IPS-18c (cell line): ENCODE measurements at regions not wholly inside any gene's neighbourhood (a gene's known extent, or its start where the extent isn't known, plus 50 kb on each side); places are given as distances from the start of the nearest gene placed in this dataset.

ENCODE experiments used
- H3K4me3 ChIP-seq: 2 replicates; pipeline ENCODE4 v1.7.0; 2013; ENCODE audit warnings: low read depth, mild to moderate bottlenecking, low read length, moderate library complexity; ENCODE audit not compliant: insufficient read depth
- H3K9me3 ChIP-seq: one replicate; pipeline ENCODE4 v1.6.1; 2013; ENCODE audit warnings: mild to moderate bottlenecking, low read length, moderate library complexity; ENCODE audit not compliant: control insufficient read depth, insufficient read depth

- no peak overlapping the region for H3K4me3 ChIP-seq
- no peaks in the 10 kb centered on the region for H3K9me3 ChIP-seq
Observed at GRCh38 chr7:1286946-1287645, 54.4 kb downstream of the UNCX start.

- H3K9me3 ChIP-seq = no peaks in the 10 kb centered on the region
- H3K4me3 ChIP-seq = no peak overlapping the region
Observed at GRCh38 chr7:1287752-1288201, 55.1 kb downstream of the UNCX start.

- no peak overlapping the region for H3K4me3 ChIP-seq
- H3K9me3 ChIP-seq = no peaks in the 10 kb centered on the region
Observed at GRCh38 chr7:1288390-1288995, 55.8 kb downstream of the UNCX start.

DNA sequence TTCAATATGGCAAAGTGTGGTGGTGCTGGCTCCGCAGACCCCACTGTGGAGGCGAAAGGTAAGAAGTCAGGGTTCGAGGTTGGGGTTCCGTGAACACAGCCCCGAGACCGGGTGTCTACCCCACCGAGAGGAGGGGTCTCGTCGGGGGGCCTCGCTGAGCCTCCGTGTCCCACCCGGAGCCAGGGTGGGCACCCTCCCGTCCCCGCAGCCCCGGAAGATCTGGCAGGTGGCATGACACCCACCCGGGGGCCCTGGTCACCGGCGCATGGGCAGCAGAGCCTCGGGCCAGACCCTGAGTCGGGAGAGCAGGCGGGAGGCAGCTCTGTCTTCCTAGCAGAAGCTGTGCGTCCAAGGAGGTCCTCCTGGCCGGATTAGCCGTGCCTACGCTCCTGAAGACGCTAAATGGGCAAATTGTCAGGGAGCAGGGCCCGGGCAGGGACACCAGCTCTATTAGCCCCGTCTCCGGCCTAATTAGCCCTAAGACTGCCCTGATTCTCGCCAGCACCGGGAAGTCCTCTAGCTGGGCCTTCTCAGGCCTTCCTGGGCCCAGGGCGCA, 56.4 kb downstream of the UNCX start:
- Histone ChIP-seq H3K4me3 (no peak overlapping the region), H3K9me3 (no peaks in the 10 kb centered on the region)

GRCh38 chr7:1289666-1290025, 57.0 kb downstream of the UNCX start:
- H3K4me3 ChIP-seq = no peak overlapping the region
- no peaks in the 10 kb centered on the region for H3K9me3 ChIP-seq

- Histone ChIP-seq H3K4me3 (peak overlapping the region; percentile 31), H3K9me3 (no peaks in the 10 kb centered on the region)
Observed at GRCh38 chr7:1290026-1290678, 57.5 kb downstream of the UNCX start.

DNA sequence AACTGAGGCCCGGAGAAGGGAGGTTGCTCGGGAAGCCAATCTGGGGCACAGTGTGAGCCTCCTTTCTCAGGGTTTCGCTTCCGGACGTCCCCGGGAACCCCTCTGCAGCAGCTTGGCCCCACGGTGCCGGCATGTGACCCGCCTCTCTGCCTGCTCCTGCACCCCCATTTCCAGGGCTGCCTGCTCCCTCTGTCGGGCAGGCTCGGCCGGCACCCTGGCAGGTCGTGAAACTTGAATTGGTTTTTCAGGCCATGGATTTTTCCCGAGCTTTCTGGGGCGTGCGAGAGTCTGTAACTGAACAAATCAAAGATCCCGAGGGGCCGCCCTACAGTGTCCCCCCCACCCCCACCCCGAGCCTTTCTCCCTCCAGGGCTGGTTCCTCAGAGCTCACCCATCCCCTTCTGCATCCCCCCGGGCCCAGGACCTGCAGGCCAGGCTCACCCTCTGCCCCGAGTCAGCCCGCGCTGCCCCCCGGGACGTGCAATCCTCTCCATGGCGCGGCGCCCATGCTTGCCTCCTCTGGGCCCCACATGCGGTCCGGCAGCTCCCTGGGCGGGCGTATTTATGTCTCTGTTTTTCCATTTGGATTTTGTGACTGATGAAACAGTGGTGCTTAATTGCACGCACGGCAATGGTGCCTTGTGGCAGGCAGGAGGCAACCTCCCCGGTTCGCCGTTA, 58.1 kb downstream of the UNCX start:
- H3K4me3 ChIP-seq = 0 out of 2 replicates have a peak overlapping the region, but pooled peaks have one; percentile 31
- no peaks in the 10 kb centered on the region for H3K9me3 ChIP-seq

GRCh38 chr7:1291357-1291689, 58.7 kb downstream of the UNCX start:
- no peaks in the 10 kb centered on the region for H3K9me3 ChIP-seq
- no peak overlapping the region for H3K4me3 ChIP-seq

DNA sequence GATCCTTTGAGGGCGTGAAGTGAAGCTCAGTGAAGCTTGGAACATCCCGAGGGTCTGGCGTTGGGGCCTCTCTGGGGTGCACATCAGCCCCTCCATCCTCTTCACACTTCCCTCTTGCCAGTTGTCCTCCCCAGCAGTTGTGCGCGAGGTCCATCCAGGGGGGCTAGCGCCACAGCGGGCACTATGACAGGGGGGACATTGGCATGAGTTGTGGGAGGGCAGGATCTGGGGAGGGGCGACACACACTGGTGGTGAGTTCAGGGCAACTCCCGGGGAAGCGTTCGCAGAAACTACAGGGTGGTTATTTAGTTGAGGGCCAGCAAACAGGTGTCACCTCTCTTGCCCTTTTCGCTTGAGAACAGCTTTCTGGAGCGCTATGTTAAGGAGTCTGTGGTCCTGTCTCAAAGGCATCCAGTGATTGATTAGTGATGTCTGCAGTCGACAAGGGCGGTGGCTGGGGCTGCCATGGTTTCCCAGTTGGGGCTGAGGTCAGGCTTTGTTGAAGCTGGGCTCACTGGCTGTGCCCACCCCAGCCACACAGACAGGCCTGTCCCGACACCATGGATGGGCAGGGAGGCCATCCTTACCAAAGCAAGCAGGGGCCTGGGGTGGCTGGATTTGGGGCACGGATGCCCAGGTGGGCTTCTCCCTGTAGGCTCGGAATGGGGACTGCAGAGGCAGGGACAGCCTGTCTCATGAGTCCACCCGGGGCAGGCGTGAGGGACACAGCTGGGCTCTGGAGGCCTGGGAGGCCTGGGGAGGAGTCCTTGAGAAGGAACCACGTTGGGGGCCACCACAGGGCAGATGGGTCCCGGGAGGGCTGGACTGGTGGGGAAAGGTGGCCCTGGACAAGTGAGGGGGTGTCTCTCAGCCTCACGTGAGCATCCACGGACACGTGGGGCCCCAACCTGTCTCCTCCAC, 59.4 kb downstream of the UNCX start:
- Histone ChIP-seq H3K9me3 (no peaks in the 10 kb centered on the region), H3K4me3 (no peak overlapping the region)

DNA sequence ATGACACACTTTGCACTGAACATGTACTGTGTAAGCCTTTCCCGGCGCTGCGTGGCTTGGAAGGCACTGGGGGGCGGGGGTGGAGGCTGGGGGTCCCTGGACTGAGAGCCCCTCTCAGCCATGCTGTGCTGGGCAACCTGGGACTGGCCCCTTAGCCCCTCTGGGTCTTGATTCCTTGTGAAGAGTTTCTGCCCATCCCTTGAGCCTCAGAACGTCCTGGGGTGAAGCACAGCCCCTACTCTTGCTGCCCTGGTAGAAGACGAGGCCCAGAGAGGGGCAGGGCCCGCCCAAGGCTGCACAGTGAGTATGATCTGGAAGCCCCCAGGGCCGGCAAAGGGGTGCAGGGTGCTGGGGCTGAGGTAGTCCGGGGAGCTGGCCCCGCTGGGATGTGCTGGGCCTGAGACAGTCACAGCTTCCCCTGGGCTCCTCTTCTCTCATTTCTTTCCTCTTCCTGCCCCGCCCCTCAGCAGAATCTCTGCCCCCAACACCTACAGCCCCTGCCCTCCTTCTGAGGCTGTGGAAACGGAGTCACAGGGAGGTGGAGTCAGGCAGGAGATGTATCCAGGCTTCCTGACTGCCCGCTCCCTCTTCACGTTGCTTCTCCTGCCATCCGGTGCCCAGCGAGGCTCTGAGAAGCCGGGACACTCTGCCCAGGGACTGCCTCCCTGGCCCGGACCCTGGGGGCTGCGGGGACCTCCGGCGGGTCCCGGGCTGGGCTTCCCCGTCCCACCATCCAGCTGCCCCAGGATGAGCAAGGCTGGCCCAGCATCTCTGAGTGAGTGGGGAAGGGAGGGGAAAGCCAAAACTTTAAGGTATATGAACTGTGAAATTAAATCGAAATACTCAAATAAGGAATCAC, 60.5 kb downstream of the UNCX start:
- peaks cover under 1% of the 10 kb centered on the region for H3K9me3 ChIP-seq
- no peak overlapping the region for H3K4me3 ChIP-seq

DNA sequence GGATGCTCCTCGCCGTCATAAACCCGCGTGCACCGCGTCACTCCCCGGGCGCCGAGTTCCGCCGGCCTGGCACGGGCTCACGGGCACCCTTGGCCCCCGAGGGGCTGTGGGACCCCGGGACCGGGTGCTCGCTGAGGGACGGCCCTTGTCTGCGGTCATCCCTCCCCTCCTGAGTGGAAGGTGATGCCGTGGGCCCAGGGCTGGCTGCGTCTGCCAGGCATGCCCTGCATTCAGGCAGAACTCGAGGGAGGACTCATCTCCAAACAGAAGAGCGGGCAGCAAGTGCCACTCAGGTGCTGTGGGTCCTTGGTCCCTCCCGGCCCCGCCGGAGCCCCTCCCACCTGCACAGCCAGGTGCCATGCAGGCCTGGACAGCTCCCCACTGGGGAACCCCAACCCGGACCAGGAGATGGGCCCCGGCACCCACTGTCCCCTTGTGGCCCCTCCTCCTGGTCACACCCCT, 61.3 kb downstream of the UNCX start:
- H3K4me3 ChIP-seq = no peak overlapping the region
- peaks cover 2% of the 10 kb centered on the region for H3K9me3 ChIP-seq

DNA sequence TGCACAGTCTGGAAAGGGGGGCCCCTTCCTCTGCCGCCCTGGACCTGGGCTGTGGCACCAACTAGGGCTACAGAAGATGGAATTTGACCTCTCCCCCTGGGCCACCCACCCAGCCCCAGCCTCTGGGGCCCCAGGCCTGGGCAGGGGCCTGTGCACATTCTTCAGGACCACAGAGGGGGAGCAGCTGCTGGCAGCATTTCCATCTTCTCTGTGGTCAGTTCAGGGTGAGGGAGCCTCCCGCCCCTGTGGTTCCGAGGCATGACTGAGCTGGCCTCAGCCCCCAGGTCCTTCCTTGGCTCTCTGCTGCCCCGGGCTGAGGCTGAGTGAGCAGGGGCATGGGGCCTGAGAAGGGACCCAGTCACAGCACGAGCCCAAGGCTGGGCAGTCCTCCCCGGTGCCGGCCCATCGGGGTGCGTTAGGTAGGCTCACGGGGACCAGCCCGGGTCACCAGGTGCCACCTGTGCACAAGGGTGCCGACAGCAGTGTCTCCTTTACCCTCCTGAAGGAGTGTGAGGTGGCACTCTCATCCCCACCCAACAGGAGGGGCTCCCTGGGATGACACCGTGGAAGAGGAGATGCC, 63.2 kb downstream of the UNCX start:
- Histone ChIP-seq H3K9me3 (peaks cover 2% of the 10 kb centered on the region), H3K4me3 (no peak overlapping the region)

GRCh38 chr7:1296356-1296981, 63.8 kb downstream of the UNCX start:
- Histone ChIP-seq H3K9me3 (peaks cover 2% of the 10 kb centered on the region), H3K4me3 (no peak overlapping the region)

DNA sequence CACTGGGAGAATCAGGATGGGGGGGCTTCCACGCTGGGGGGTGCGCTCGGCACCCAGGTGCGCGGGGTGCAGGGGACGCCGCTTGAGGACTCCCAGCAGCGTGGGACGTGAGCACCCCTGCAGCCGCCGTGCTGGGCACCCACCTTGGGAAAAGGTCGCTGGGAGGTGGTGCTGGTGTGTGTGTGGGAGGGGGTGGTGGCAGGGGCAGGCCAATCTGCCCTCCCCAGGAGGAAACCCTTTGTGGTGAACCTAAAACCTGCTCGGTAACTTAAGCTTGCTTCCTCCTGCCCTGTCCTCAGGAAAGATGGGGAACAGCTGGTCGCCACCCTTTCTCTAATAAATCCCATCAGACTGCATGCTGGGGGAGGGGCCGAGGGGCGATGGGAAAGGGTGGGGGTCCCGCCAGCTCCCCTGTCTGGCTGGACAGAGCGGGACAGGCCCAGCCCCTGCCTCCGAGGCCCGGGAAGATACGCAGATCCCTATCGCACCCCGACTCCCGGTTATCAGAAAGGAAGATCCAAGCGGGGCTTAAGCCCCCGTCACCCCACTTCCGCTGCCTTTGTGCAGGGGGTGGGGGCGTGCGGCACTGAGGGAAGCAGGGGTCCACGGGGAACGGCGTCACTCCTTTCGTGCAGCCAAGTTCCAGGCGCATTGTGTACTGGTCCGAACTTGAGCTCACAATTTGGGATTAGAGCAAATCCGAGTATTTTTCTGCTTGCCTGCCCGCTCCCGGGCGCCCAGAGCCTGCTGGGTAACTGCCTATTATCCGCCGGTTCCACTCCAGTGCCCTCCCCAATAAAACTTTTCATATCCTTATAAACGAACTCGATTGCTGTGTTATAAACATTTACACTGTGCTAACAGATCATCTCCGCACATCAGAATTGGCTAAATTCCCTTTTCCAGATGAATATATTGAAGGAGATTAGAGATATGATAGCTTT, 64.6 kb downstream of the UNCX start:
- Histone ChIP-seq H3K4me3 (no peak overlapping the region), H3K9me3 (peaks cover 2% of the 10 kb centered on the region)
